HFFc6 (cell line): ENCODE measurements at regions not wholly inside any gene's neighbourhood (a gene's known extent, or its start where the extent isn't known, plus 50 kb on each side); places are given as distances from the start of the nearest gene placed in this dataset.

ENCODE experiments used
- DNase-seq: peaks from one replicate; pipeline ENCODE4 v3.0.0-alpha.2; 2018
- H3K27ac Mint-ChIP-seq: 2 replicates; pipeline ENCODE4 v1.8.0; 2020; ENCODE audit warnings: mild to moderate bottlenecking, mixed read lengths
- H3K27me3 Mint-ChIP-seq: 2 replicates; pipeline ENCODE4 v1.8.0; 2021; ENCODE audit warnings: mild to moderate bottlenecking, moderate library complexity, mixed read lengths; ENCODE audit not compliant: insufficient read depth
- H3K36me3 Mint-ChIP-seq: 2 replicates; pipeline ENCODE4 v1.8.0; 2021; ENCODE audit warnings: low read depth, mixed read lengths
- H3K4me1 Mint-ChIP-seq: 2 replicates; pipeline ENCODE4 v1.8.0; 2020; ENCODE audit warnings: low read depth, mixed read lengths
- H3K4me3 Mint-ChIP-seq: 2 replicates; pipeline ENCODE4 v1.8.0; 2020; ENCODE audit warnings: mild to moderate bottlenecking, moderate library complexity, mixed read lengths
- H3K9me3 Mint-ChIP-seq: 2 replicates; pipeline ENCODE4 v1.8.0; 2020; ENCODE audit warnings: mild to moderate bottlenecking, mixed read lengths
- CTCF ChIP-seq: fragments of 200-600 bp; sonication (generic); IDR thresholded peaks from 2 replicates; pipeline ENCODE4 v1.5.0; 2021; ENCODE audit warnings: antibody characterized with exemption, mild to moderate bottlenecking

- H3K4me1 Mint-ChIP-seq = no peaks in the 10 kb centered on the region
- H3K27me3 Mint-ChIP-seq = no peaks in the 10 kb centered on the region; the same call in 1 of the 2 replicates
- no peak for TF ChIP-seq CTCF
- H3K9me3 Mint-ChIP-seq = peaks cover 66% of the 10 kb centered on the region
- no peaks in the 10 kb centered on the region for H3K36me3 Mint-ChIP-seq
- no peak overlapping the region for H3K4me3 Mint-ChIP-seq
- DNase-seq = no peak
- no peak overlapping the region for H3K27ac Mint-ChIP-seq
These were observed 247.1 kb upstream of the SALL3 start for GRCh38 chr18:78732273-78733210.

GRCh38 chr18:78733762-78734613 lies 245.6 kb upstream of the SALL3 start:
- DNase-seq = no peak
- H3K27ac Mint-ChIP-seq = no peak overlapping the region
- H3K4me1 Mint-ChIP-seq = no peaks in the 10 kb centered on the region
- H3K36me3 Mint-ChIP-seq = no peaks in the 10 kb centered on the region
- TF ChIP-seq CTCF = no peak
- no peaks in the 10 kb centered on the region; the same call in 1 of the 2 replicates for H3K27me3 Mint-ChIP-seq
- H3K4me3 Mint-ChIP-seq = no peak overlapping the region
- H3K9me3 Mint-ChIP-seq = peaks cover 72% of the 10 kb centered on the region

- Mint-ChIP-seq H3K27ac (no peak overlapping the region), H3K9me3 (peaks cover 72% of the 10 kb centered on the region), H3K4me3 (no peak overlapping the region), H3K4me1 (no peaks in the 10 kb centered on the region), H3K36me3 (0 out of 2 replicates have a peak, but pooled peaks cover 3% of the 10 kb centered on the region), H3K27me3 (no peaks in the 10 kb centered on the region; the same call in 1 of the 2 replicates)
- no peak for DNase-seq
- TF ChIP-seq CTCF = no peak
These were observed 245.0 kb upstream of the SALL3 start for GRCh38 chr18:78734614-78734945.

- TF ChIP-seq CTCF = no peak
- no peak for DNase-seq
- H3K27me3 Mint-ChIP-seq = peaks cover 2% of the 10 kb centered on the region; the same call in 1 of the 2 replicates
- H3K36me3 Mint-ChIP-seq = 0 out of 2 replicates have a peak, but pooled peaks cover 6% of the 10 kb centered on the region
- peaks cover 69% of the 10 kb centered on the region for H3K9me3 Mint-ChIP-seq
- H3K4me1 Mint-ChIP-seq = no peaks in the 10 kb centered on the region
- H3K27ac Mint-ChIP-seq = no peak overlapping the region
- no peak overlapping the region for H3K4me3 Mint-ChIP-seq
These were observed 244.2 kb upstream of the SALL3 start for GRCh38 chr18:78735131-78736014.
